A549 (cell line): ENCODE measurements at regions not wholly inside any gene's neighbourhood (a gene's known extent, or its start where the extent isn't known, plus 50 kb on each side); places are given as distances from the start of the nearest gene placed in this dataset.

Experiments
- ATAC-seq, 2 experiments: fragments of 200-7000 bp in 1 of 2; fragments of >200 bp in 1 of 2; cut with Nextera tagmentation in 1 of 2; cut with Tn5 transposase in 1 of 2; 3 replicates each; pipeline versions ENCODE4 v1.8.0 to v1.9.1; 2018 to 2020; ENCODE audit warnings: mild to moderate bottlenecking in 1 of 2, moderate library complexity in 1 of 2
- CTCF ChIA-PET: fragments of 300-600 bp; sonication (Branson Sonifier 250); formaldehyde crosslinking; extraction: SDS; loops from one replicate; lab custom pipeline; 2021; ENCODE audit warnings: antibody characterized with exemption, inconsistent platforms; lab: Yijun Ruan, JAX
- POLR2A ChIA-PET: fragments of 350-600 bp; formaldehyde crosslinking; extraction: SDS; loops from one replicate; lab custom pipeline; 2021; ENCODE audit warnings: antibody characterized with exemption, inconsistent platforms; lab: Yijun Ruan, JAX
- DNase-seq, 2 experiments: peaks; one replicate each; pipeline versions ENCODE4 v3.0.0 to v3.0.0-alpha.2; 2011 to 2016; ENCODE audit warnings: low read depth in 1 of 2, low spot score in 1 of 2
- FAIRE-seq: peaks from 2 replicates; lab custom pipeline; 2011; peaks lifted over from hg19 to GRCh38; lab: Jason Lieb, UNC
- H3K27ac ChIP-seq, 2 experiments: fragments of >200 bp; sonication (Bioruptor Twin); formaldehyde crosslinking; 3 replicates each; pipeline ENCODE4 v1.5.1; 2016 to 2017
- H3K4me1 ChIP-seq: fragments of >200 bp; sonication (Bioruptor Twin); formaldehyde crosslinking; 3 replicates; pipeline ENCODE4 v1.6.1; 2016
- H3K4me2 ChIP-seq: fragments of >200 bp; sonication (Bioruptor Twin); formaldehyde crosslinking; 3 replicates; pipeline ENCODE4 v1.6.1; 2016
- H3K4me3 ChIP-seq: fragments of >200 bp; sonication (Bioruptor Twin); formaldehyde crosslinking; 3 replicates; pipeline ENCODE4 v1.5.1; 2016
- H3K9me3 ChIP-seq: fragments of >200 bp; sonication (Bioruptor Twin); formaldehyde crosslinking; 3 replicates; pipeline ENCODE4 v1.6.1; 2016
- BCL3 ChIP-seq: fragments of >200 bp; sonication (Bioruptor Twin); formaldehyde crosslinking; IDR thresholded peaks from 3 replicates; pipeline ENCODE4 v1.6.1; 2016
- CBX8 ChIP-seq: fragments of 200-600 bp; sonication (generic); IDR thresholded peaks from 2 replicates; pipeline ENCODE4 v1.6.1; 2016
- CHD4 ChIP-seq: fragments of 200-600 bp; sonication (generic); IDR thresholded peaks from 2 replicates; pipeline ENCODE4 v1.6.1; 2016; ENCODE audit warnings: antibody characterized with exemption, mild to moderate bottlenecking, borderline replicate concordance
- EHMT2 ChIP-seq: fragments of 200-600 bp; sonication (generic); IDR thresholded peaks from 2 replicates; pipeline ENCODE4 v1.6.1; 2016; ENCODE audit warnings: antibody characterized with exemption, low read depth, mild to moderate bottlenecking, moderate library complexity
- EP300 ChIP-seq, 2 experiments: fragments of >200 bp; sonication (Bioruptor Twin); formaldehyde crosslinking; IDR thresholded peaks; 2 replicates in 1 of 2; 3 replicates in 1 of 2; pipeline ENCODE4 v1.6.1; 2016 to 2017
- FOXS1 ChIP-seq: fragments of 250-450 bp; sonication (Bioruptor Pico); IDR thresholded peaks from 2 replicates; pipeline ENCODE4 v1.5.0; 2020; ENCODE audit warnings: mild to moderate bottlenecking, moderate library complexity
- GATA3 ChIP-seq: IDR thresholded peaks from 2 replicates; pipeline ENCODE4 v1.6.1; 2012; ENCODE audit warnings: borderline replicate concordance
- HDAC2 ChIP-seq: fragments of 200-600 bp; sonication (generic); IDR thresholded peaks from 2 replicates; pipeline ENCODE4 v1.6.1; 2016
- HMGXB4 ChIP-seq: fragments of 250-450 bp; sonication (Bioruptor Pico); IDR thresholded peaks from 2 replicates; pipeline ENCODE4 v1.5.0; 2021; ENCODE audit warnings: mild to moderate bottlenecking, moderate library complexity, borderline replicate concordance
- HOXB13 ChIP-seq: fragments of 250-450 bp; sonication (Bioruptor Pico); IDR thresholded peaks from 2 replicates; pipeline ENCODE4 v1.5.0; 2020; ENCODE audit warnings: low read depth, mild to moderate bottlenecking, moderate library complexity
- JUNB ChIP-seq: fragments of >200 bp; sonication (Bioruptor Twin); formaldehyde crosslinking; IDR thresholded peaks from 2 replicates; pipeline ENCODE4 v1.6.1; 2016
- MAFK ChIP-seq: fragments of 450-650 bp; IDR thresholded peaks from 2 replicates; pipeline ENCODE4 v1.6.1; 2014; ENCODE audit not compliant: partially characterized antibody
- MAZ ChIP-seq: fragments of 150-350 bp; IDR thresholded peaks from 2 replicates; pipeline ENCODE4 v1.6.1; 2014; ENCODE audit warnings: antibody characterized with exemption, low read depth, low read length, borderline replicate concordance
- NR3C1 ChIP-seq: fragments of >200 bp; sonication (Bioruptor Twin); formaldehyde crosslinking; IDR thresholded peaks from 3 replicates; pipeline ENCODE4 v1.6.1; 2017
- RAD21 ChIP-seq, 2 experiments: fragments of >200 bp in 1 of 2; sonication (Bioruptor Twin) in 1 of 2; formaldehyde crosslinking in 1 of 2; IDR thresholded peaks in 1 of 2; conservative IDR thresholded peaks in 1 of 2; 2 replicates in 1 of 2; 3 replicates in 1 of 2; pipeline ENCODE4 v1.6.1; 2012 to 2018; ENCODE audit warnings: inconsistent platforms in 1 of 2
- RARB ChIP-seq: fragments of 250-450 bp; sonication (Bioruptor Pico); IDR thresholded peaks from 2 replicates; pipeline ENCODE4 v1.8.0; 2021; ENCODE audit warnings: mild to moderate bottlenecking, moderate library complexity
- RFX5 ChIP-seq: fragments of 450-650 bp; IDR thresholded peaks from 2 replicates; pipeline ENCODE4 v1.7.1; 2014; ENCODE audit warnings: antibody characterized with exemption, mild to moderate bottlenecking, moderate library complexity
- TP53 ChIP-seq: fragments of 250-450 bp; sonication (Bioruptor Pico); IDR thresholded peaks from 2 replicates; pipeline ENCODE4 v1.5.0; 2021; ENCODE audit warnings: mild to moderate bottlenecking, moderate library complexity
- ZFP36 ChIP-seq: fragments of 450-650 bp; IDR thresholded peaks from 2 replicates; pipeline ENCODE4 v1.6.1; 2014; ENCODE audit warnings: borderline replicate concordance; ENCODE audit not compliant: partially characterized antibody
- ZNF302 ChIP-seq: fragments of 250-450 bp; sonication (Bioruptor Pico); IDR thresholded peaks from 2 replicates; pipeline ENCODE4 v1.9.0; 2021; ENCODE audit warnings: inconsistent platforms, mild to moderate bottlenecking, moderate library complexity
- ZSCAN20 ChIP-seq: fragments of 250-450 bp; sonication (Bioruptor Pico); IDR thresholded peaks from 2 replicates; pipeline ENCODE4 v1.8.0; 2022; ENCODE audit warnings: mild to moderate bottlenecking, moderate library complexity
- WGBS: methylation state at CpG from one replicate; pipeline ENCODE4 v1.1.6; 2017; ENCODE audit errors: missing lambda C conversion rate; 5-methylcytosine and 5-hydroxymethylcytosine counted together
- TF ChIP-seq, protein P1 (sequence below): fragments of 250-450 bp; sonication (Bioruptor Pico); IDR thresholded peaks from 2 replicates; pipeline ENCODE4 v1.5.0; 2020; ENCODE audit warnings: low read depth, mild to moderate bottlenecking, moderate library complexity
- TF ChIP-seq, protein P2 (sequence below): IDR thresholded peaks from 2 replicates; pipeline ENCODE4 v1.6.1; 2012

DNA sequence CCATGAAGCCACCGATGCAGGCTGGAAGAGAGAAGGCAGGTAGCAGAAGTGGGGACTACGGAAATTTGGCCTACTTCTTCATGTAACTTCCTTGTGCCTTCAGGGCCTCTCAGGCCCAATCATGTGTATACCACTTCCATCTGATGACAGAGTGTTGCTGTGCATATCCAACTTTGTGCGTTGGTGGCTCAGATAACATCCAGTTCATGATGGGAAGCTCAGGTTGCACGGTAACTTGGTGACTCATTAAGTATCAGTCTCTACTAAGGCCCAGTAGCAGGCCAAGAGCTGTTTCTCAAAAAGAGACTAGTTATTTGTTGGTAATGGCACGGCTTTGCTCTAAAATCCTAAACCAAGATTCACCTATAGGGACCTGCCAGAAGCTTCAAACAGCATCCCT is 117.6 kb downstream of the LTN1 start (continued):
- no peak for TF ChIP-seq CHD4
- TF ChIP-seq GATA3: no peak

DNA sequence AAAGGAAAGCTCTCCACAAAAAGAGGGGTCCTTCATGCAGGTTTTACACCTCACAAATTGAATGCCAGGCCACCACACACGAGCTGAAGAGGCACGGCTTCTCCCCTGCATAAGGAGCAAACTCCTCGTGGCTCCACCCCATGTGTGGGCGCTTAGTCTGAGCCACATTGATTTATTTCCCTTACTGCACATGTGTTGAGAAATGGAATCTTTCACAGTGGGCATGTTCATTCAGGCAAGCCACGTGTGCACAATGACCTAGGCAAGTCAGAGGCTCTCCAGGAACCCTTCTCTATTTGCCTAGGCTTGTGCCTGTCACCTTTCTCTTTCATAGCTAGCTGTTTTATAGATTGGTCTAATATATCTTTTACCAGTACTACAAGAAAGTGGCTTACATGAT is 120.5 kb downstream of the LTN1 start:
- no peaks in the 10 kb centered on the region for H3K9me3 ChIP-seq
- no peak for FAIRE-seq
- no peak for DNase-seq
- no peak overlapping the region for H3K27ac ChIP-seq
- no peaks in the 10 kb centered on the region for H3K4me1 ChIP-seq
- H3K4me3 ChIP-seq: no peak overlapping the region
- no peak for ATAC-seq
- H3K4me2 ChIP-seq: no peak overlapping the region
- TF ChIP-seq RAD21 (conservative IDR thresholded peaks at IDR 0.05 in 1 of 2, IDR thresholded peaks at IDR 0.05 in 1 of 2) (no peak), NR3C1 (no peak), ZNF302 (CRISPR knock-in tag) (no peak), CHD4 (no peak), JUNB (no peak), BCL3 (no peak)
- TF ChIP-seq, protein P1, sequence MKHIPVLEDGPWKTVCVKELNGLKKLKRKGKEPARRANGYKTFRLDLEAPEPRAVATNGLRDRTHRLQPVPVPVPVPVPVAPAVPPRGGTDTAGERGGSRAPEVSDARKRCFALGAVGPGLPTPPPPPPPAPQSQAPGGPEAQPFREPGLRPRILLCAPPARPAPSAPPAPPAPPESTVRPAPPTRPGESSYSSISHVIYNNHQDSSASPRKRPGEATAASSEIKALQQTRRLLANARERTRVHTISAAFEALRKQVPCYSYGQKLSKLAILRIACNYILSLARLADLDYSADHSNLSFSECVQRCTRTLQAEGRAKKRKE: no peak
- ChIA-PET CTCF (interaction anchor here (0.6 kb wide), 1 partner anchor 8 kb away, joined by 3 read pairs; no protein-coding TSS in a partner anchor), POLR2A (no interaction called here)
- whole genome bisulfite sequencing: 83% methylated on average over 5 of the region's 5 CpGs

DNA sequence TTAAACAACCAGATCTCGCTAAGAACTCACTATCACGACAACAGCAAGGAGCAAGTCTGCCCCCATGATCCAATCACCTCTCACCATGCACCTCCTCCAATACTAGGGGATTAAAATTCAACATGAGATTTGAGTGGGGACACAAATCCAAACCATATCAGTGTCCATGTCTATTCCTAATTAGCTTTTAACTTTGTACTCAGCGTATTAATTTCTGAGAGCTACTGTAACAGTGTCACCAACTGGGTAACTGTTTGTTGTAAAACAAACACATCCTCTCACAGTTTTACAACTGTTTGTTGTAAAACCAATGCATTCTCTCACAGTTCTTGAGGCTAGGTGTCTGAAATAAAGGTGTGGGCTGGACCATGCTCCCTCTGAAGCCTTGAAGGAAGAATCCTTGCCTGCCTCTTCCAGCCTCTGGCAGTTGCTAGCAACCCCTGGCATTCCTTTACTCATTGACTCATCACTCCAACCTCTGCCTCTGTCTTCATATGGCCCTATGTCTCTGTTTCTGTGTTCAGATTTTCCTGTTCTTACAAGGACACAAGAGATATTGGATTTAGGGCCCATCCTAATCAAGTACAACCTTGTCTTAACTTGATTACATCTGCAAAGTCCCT is 121.2 kb downstream of the LTN1 start:
- no peak for ATAC-seq
- no peak overlapping the region for H3K4me2 ChIP-seq
- no peak for DNase-seq
- 93% methylated on average over 3 of the region's 3 CpGs for WGBS
- no peaks in the 10 kb centered on the region for H3K9me3 ChIP-seq
- TF ChIP-seq, protein P2, sequence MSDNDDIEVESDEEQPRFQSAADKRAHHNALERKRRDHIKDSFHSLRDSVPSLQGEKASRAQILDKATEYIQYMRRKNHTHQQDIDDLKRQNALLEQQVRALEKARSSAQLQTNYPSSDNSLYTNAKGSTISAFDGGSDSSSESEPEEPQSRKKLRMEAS: no peak
- TF ChIP-seq HOXB13 (CRISPR knock-in tag) (no peak), FOXS1 (CRISPR knock-in tag) (no peak), ZFP36 (no peak), MAZ (no peak), RAD21 (conservative IDR thresholded peaks at IDR 0.05 in 1 of 2, IDR thresholded peaks at IDR 0.05 in 1 of 2) (no peak), RFX5 (no peak), EP300 (IDR thresholded peaks at IDR 0.05) (no peak)
- CTCF ChIA-PET: no interaction called here
- no peak for FAIRE-seq
- no peaks in the 10 kb centered on the region for H3K4me1 ChIP-seq
- POLR2A ChIA-PET: no interaction called here
- H3K27ac ChIP-seq: no peak overlapping the region
- no peak overlapping the region for H3K4me3 ChIP-seq

DNA sequence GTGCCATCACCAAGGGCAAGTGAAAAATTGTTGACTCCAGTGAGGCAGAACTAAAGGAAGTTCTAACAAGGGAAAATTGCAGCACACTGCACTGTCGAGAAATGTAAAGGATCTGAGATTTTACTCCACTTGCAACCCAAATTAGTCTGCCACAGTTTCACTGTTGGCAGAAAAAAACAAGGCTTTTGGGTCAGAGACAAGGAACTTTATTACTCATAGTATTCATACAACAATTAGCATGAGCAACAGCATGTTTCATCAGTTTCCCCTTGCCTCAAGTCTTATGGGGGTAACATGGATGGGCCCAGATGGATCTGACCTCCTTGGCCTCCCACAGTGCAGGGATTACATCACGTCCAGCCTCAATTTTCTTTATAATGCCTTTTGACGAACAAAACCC is 125.3 kb downstream of the LTN1 start:
- H3K27ac ChIP-seq: no peak overlapping the region
- TF ChIP-seq MAFK (no peak), EP300 (IDR thresholded peaks at IDR 0.05) (no peak), RARB (CRISPR knock-in tag) (no peak), HMGXB4 (CRISPR knock-in tag) (no peak), CBX8 (no peak), TP53 (CRISPR knock-in tag) (no peak), HDAC2 (no peak), EHMT2 (no peak), NR3C1 (no peak), ZSCAN20 (CRISPR knock-in tag) (no peak)
- ChIA-PET CTCF (no interaction called here), POLR2A (no interaction called here)
- no peak overlapping the region for H3K4me3 ChIP-seq
- no peaks in the 10 kb centered on the region for H3K9me3 ChIP-seq
- H3K4me1 ChIP-seq: no peaks in the 10 kb centered on the region
- ATAC-seq (no peak), FAIRE-seq (no peak), DNase-seq (no peak)
- WGBS: 89% methylated on average over 3 of the region's 3 CpGs
- no peak overlapping the region for H3K4me2 ChIP-seq
